Progenitor cell of endocrine pancreas (in vitro differentiated cells): ENCODE measurements at regions not wholly inside any gene's neighbourhood (a gene's known extent, or its start where the extent isn't known, plus 50 kb on each side); places are given as distances from the start of the nearest gene placed in this dataset.

Experiments used
- DNase-seq: peaks from one replicate; pipeline ENCODE4 v3.0.0; 2021; ENCODE audit warnings: low spot score; ENCODE audit not compliant: unreplicated experiment
- H3K27ac Mint-ChIP-seq: 2 replicates; pipeline ENCODE4 v1.8.0; 2021; ENCODE audit warnings: mild to moderate bottlenecking, moderate library complexity, mixed read lengths
- H3K27me3 Mint-ChIP-seq: 2 replicates; pipeline ENCODE4 v1.8.0; 2021; ENCODE audit warnings: mixed read lengths
- H3K36me3 Mint-ChIP-seq: 2 replicates; pipeline ENCODE4 v1.8.0; 2022; ENCODE audit warnings: mixed read lengths; ENCODE audit not compliant: insufficient read depth
- H3K4me1 Mint-ChIP-seq: 2 replicates; pipeline ENCODE4 v1.8.0; 2021; ENCODE audit warnings: low read depth, mixed read lengths
- H3K4me3 Mint-ChIP-seq: 2 replicates; pipeline ENCODE4 v1.8.0; 2021; ENCODE audit warnings: low read depth, mild to moderate bottlenecking, moderate library complexity, mixed read lengths
- H3K9me3 Mint-ChIP-seq: 2 replicates; pipeline ENCODE4 v1.8.0; 2021; ENCODE audit warnings: low read depth, mixed read lengths
- CTCF ChIP-seq: fragments of 200-600 bp; sonication (generic); IDR thresholded peaks from one replicate; pipeline ENCODE4 v1.5.0; 2021; ENCODE audit warnings: antibody characterized with exemption, mild to moderate bottlenecking; ENCODE audit not compliant: unreplicated experiment

GRCh38 chrX:138128027-138128671, 562.2 kb downstream of the ZIC3 start:
- no peak for DNase-seq

GRCh38 chrX:138150709-138151108, 560.8 kb downstream of the FGF13 start:
- no peaks in the 10 kb centered on the region for H3K36me3 Mint-ChIP-seq
- no peak for DNase-seq
- TF ChIP-seq CTCF, result no peak
- no peak overlapping the region for H3K27ac Mint-ChIP-seq
- no peak overlapping the region for H3K4me3 Mint-ChIP-seq
- H3K27me3 Mint-ChIP-seq, result no peaks in the 10 kb centered on the region
- no peaks in the 10 kb centered on the region for H3K4me1 Mint-ChIP-seq
- peaks cover 16% of the 10 kb centered on the region for H3K9me3 Mint-ChIP-seq

More at GRCh38 chrX:138128027-138128671, 562.2 kb downstream of the ZIC3 start:
- Mint-ChIP-seq H3K27ac (no peak overlapping the region), H3K36me3 (no peaks in the 10 kb centered on the region), H3K9me3 (peaks cover 3% of the 10 kb centered on the region), H3K4me3 (no peak overlapping the region), H3K27me3 (no peaks in the 10 kb centered on the region), H3K4me1 (no peaks in the 10 kb centered on the region)
- peak; percentile 66 for TF ChIP-seq CTCF

DNA sequence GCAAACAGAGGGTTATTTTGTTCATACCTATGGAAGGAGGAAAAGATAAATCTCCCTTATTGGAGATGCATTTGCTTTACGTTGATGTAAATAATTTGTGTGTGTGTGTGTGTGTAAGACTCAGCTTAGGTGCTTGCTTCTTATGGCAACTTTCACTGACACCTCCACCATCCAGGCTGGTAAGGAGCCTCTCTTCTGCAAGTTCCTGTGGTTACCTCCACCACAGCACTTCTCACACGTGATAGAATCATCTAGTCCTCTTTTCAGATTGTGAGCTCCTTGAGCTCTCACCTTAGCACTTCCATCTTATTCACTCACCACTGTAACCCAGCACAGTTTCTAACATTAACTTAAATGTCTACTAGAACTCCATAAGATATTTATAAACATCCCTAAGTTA, 553.7 kb downstream of the FGF13 start:
- H3K4me1 Mint-ChIP-seq, result no peaks in the 10 kb centered on the region
- peaks cover 13% of the 10 kb centered on the region for H3K9me3 Mint-ChIP-seq
- H3K36me3 Mint-ChIP-seq, result no peaks in the 10 kb centered on the region
- H3K27me3 Mint-ChIP-seq, result no peaks in the 10 kb centered on the region
- H3K27ac Mint-ChIP-seq, result no peak overlapping the region
- no peak for TF ChIP-seq CTCF
- H3K4me3 Mint-ChIP-seq, result no peak overlapping the region
- no peak for DNase-seq

GRCh38 chrX:138191998-138192397, 519.5 kb downstream of the FGF13 start:
- DNase-seq, result peak; percentile 20
- Mint-ChIP-seq H3K36me3 (no peaks in the 10 kb centered on the region), H3K27ac (no peak overlapping the region), H3K4me1 (peaks cover 1% of the 10 kb centered on the region), H3K9me3 (peaks cover 8% of the 10 kb centered on the region), H3K27me3 (no peaks in the 10 kb centered on the region), H3K4me3 (no peak overlapping the region)
- peak; percentile 76 for TF ChIP-seq CTCF

DNA sequence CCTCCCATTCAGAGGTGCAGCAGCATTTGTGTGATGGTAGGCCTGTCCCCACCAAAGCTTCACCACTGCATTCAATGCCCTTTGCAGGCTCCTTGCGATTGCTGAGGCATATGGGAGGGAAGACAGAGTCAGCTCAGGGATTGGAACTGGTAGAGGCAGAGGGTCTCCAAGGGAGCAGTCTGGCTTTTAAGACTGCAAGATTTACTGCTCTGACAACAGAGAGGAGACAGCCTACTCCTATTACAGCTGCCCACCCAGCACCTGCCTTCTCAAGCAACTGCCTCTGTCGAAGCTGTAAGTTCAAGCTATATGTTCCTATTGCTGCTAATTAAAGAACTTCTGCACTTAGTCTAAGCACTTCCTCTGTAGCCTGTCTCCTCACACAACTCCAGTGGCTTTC, 481.8 kb downstream of the FGF13 start:
- Mint-ChIP-seq H3K36me3 (no peaks in the 10 kb centered on the region), H3K9me3 (peaks cover 20% of the 10 kb centered on the region), H3K4me3 (no peak overlapping the region), H3K27me3 (no peaks in the 10 kb centered on the region), H3K27ac (no peak overlapping the region), H3K4me1 (no peaks in the 10 kb centered on the region)
- TF ChIP-seq CTCF, result no peak
- DNase-seq, result no peak
